GM10266 (cell line): ENCODE measurements at regions not wholly inside any gene's neighbourhood (a gene's known extent, or its start where the extent isn't known, plus 50 kb on each side); places are given as distances from the start of the nearest gene placed in this dataset.
"Not testable (repeated sequence)": the region's sequence is repeated elsewhere in the genome, so short reads cannot be mapped to it uniquely, and the experiment has no call there.

ENCODE experiments used
- DNase-seq: peaks from one replicate; pipeline ENCODE4 v3.0.0; 2012; ENCODE audit errors: extremely low spot score
- CTCF ChIP-seq: IDR thresholded peaks from 2 replicates; pipeline ENCODE4 v1.5.1; 2012; ENCODE audit warnings: mild to moderate bottlenecking, low read depth; ENCODE audit not compliant: control insufficient read depth, insufficient read depth; ENCODE audit errors: missing control alignments

DNA sequence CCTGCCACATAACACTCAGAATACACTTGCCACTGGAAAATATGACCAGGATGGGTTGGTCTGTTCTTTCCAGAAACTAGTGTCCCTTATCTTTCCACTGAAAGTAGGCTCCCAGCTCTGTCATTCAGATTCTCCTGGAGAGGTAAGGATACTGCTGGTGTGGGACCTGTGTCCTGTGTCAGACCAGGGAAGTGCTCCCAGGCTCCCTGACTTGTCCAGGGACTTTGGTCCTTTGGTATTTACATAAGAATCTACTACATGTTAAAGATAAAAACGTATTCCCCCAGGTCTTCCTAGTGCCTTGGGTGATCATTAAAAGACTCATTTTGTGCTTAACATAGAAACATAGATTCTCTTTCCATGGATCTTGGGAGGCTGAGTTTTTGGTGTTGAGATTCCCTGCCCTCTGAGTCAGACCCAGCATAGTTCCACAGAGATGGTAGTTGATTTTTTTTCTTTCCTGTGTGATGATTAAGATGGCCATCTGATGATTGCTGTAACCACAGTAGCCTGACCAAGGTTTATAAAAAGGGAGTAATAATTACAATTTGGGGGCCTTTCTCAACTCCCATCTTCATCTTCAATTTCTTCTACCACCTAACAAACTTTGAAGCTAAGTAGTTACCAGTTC is 159.8 kb upstream of the JADE1 start:
- no peak for DNase-seq
- no peak for TF ChIP-seq CTCF

GRCh38 chr4:128649161-128649560 is 160.3 kb upstream of the JADE1 start:
- no peak for DNase-seq
- no peak for TF ChIP-seq CTCF

- no peak for DNase-seq
- no peak for TF ChIP-seq CTCF
Observed at GRCh38 chr4:128648021-128648420, 161.5 kb upstream of the JADE1 start.

DNA sequence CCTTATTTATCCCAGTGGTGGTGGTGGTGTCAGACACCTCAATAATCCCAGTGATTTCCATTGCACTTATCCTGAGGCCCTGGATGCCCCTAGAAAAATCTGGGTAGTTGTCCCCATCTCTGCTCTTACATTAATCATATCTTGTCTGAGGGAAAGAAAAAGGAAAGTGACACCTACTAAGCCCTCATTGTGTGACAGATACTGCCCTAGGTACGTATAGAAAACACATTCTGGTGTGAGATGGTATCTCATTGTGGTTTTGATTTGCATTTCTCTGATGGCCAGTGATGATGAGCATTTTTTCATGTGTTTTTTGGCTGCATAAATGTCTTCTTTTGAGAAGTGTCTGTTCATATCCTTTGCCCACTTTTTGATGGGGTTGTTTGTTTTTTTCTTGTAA is 162.6 kb upstream of the JADE1 start:
- not testable (repeated sequence) for DNase-seq

GRCh38 chr4:128644693-128645654 is 164.5 kb upstream of the JADE1 start:
- not testable (repeated sequence) for DNase-seq

DNA sequence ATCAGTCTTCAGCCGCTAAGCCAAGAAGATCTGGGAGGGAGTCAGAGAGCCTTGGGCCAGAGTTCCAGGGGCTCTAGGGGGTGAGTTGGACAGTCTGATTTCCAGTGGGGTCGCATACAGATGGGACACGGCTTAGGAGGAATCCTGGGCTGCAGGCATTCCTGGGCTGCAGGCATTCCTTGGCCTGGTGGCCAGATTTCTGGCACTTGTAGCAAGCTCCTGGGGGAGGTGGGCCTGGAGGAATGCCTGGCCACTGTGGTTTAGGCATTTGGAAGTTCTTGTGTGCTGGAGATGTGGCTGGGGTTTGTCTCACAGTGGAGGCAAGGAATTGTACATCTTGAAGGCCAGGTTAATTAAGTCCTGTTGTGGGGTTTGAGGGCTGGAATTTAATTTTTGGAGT is 165.4 kb upstream of the JADE1 start:
- DNase-seq = not testable (repeated sequence)

DNA sequence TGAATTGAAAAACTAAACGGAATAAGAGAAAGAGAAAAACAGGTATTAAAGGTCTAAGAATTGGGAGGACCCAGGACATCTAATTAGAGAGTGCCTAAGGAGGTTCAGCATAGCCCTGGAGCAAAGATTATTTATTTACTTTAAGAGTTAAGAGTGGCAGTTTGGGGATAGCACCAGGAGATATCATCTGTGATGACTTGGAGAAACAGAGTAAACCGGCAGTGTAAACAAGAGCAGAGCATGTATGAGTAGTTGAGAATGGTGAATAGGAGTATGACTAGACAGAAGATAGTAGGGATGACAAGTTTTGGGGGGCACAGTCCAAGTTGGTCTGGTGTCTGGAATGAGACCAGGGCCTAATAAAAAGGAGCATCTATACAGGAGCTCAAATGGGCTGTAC is 167.9 kb upstream of the JADE1 start:
- not testable (repeated sequence) for DNase-seq

- TF ChIP-seq CTCF = no peak
- no peak for DNase-seq
Observed at GRCh38 chr4:128639541-128640270, 169.8 kb upstream of the JADE1 start.

DNA sequence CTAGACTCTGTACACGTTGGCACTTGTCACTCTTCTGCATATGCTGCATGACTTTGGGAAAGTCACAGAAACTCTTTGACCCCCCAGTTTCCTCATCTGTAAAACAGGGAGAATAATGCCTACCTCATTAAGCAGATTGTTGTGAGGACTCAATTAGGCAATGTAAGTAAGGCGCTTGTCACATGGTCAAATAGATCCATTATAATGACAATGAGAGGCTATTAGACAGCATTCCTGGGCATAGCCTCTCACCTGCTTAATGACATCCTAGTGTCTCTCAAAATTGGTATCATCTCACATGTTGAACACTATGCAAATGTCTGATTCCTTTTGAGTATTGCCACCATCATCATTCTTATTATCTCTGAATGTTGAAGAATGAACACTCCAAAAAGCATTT is 172.6 kb upstream of the JADE1 start:
- TF ChIP-seq CTCF = no peak
- DNase-seq = no peak
